Neural cell (in vitro differentiated cells): ENCODE measurements at regions not wholly inside any gene's neighbourhood (a gene's known extent, or its start where the extent isn't known, plus 50 kb on each side); places are given as distances from the start of the nearest gene placed in this dataset.

Experiments used
- CTCF ChIP-seq: fragments of 450-650 bp; IDR thresholded peaks from 2 replicates; pipeline ENCODE4 v1.5.1; 2014; ENCODE audit warnings: antibody characterized with exemption, mild to moderate bottlenecking, moderate library complexity; ENCODE audit not compliant: poor library complexity, severe bottlenecking
- RAD21 ChIP-seq: fragments of 450-650 bp; conservative IDR thresholded peaks from 2 replicates; pipeline ENCODE4 v1.6.1; 2014; ENCODE audit warnings: antibody characterized with exemption, mild to moderate bottlenecking, moderate library complexity
- TAF1 ChIP-seq: IDR thresholded peaks from 2 replicates; pipeline ENCODE4 v1.6.1; 2012; ENCODE audit warnings: low read depth

DNA sequence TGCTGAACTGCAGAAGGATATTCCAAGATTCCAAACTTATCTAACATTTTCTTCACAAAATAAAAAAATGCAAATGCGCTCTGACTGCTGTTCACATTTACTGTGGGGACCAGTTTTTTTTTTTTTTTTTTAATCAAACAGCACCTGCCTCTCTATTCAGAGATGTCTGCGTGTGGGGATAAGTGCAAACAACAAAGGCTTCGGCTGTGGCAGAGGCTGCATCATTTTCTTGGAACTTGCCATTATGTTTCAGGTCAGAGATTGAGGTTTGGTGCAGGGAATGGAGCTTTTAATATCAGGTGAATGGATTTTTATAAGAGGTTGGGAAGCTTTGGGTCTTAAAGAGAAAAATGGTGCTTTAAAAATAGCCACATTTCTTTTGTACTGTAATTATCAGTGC is 78.2 kb upstream of the TET2 start:
- TF ChIP-seq TAF1: no peak
- no peak for TF ChIP-seq CTCF
- TF ChIP-seq RAD21: no peak
